ENCODE measurements at regions not wholly inside any gene's neighbourhood (a gene's known extent, or its start where the extent isn't known, plus 50 kb on each side); places are given as distances from the start of the nearest gene placed in this dataset.

- H3K27ac ChIP-seq (ENCODE audit: low read depth, low read length) = no peak overlapping the region
- H3K27me3 ChIP-seq (ENCODE audit: control insufficient read depth, insufficient read depth, low read length) = no peaks in the 10 kb centered on the region
- WGBS (ENCODE audit: insufficient coverage) = no CpG with 5 or more reads among the region's 3 CpGs
- no peaks in the 10 kb centered on the region for H3K4me1 ChIP-seq (ENCODE audit: control insufficient read depth, insufficient read depth, low read length)
- H3K36me3 ChIP-seq (ENCODE audit: control insufficient read depth, insufficient read depth, low read length) = no peaks in the 10 kb centered on the region
- H3K9me3 ChIP-seq (ENCODE audit: control insufficient read depth, insufficient read depth, low read length) = peaks cover 2% of the 10 kb centered on the region
- no peak for DNase-seq (ENCODE audit: low read depth in 4 of 6, low spot score in 6 of 6)
- no peak overlapping the region for H3K4me3 ChIP-seq (ENCODE audit: low read depth, low read length)
Observed at GRCh38 chr4:28973587-28974350, 1746.4 kb upstream of the PCDH7 start.

GRCh38 chr4:28976369-28976768 is 1743.8 kb upstream of the PCDH7 start:
- Histone ChIP-seq H3K9me3 (ENCODE audit: control insufficient read depth, insufficient read depth, low read length) (no peaks in the 10 kb centered on the region), H3K4me1 (ENCODE audit: control insufficient read depth, insufficient read depth, low read length) (no peaks in the 10 kb centered on the region), H3K36me3 (ENCODE audit: control insufficient read depth, insufficient read depth, low read length) (no peaks in the 10 kb centered on the region), H3K27me3 (ENCODE audit: control insufficient read depth, insufficient read depth, low read length) (no peaks in the 10 kb centered on the region), H3K27ac (ENCODE audit: low read depth, low read length) (no peak overlapping the region), H3K4me3 (ENCODE audit: low read depth, low read length) (no peak overlapping the region)
- no CpG with 5 or more reads among the region's 1 CpG for WGBS (ENCODE audit: insufficient coverage)
- no peak for DNase-seq (ENCODE audit: low read depth in 4 of 6, low spot score in 6 of 6)

GRCh38 chr4:29002151-29002550 is 1718.0 kb upstream of the PCDH7 start:
- Histone ChIP-seq H3K36me3 (ENCODE audit: control insufficient read depth, insufficient read depth, low read length) (no peaks in the 10 kb centered on the region), H3K27me3 (ENCODE audit: control insufficient read depth, insufficient read depth, low read length) (no peaks in the 10 kb centered on the region), H3K27ac (ENCODE audit: low read depth, low read length) (no peak overlapping the region), H3K4me3 (ENCODE audit: low read depth, low read length) (no peak overlapping the region), H3K4me1 (ENCODE audit: control insufficient read depth, insufficient read depth, low read length) (no peaks in the 10 kb centered on the region), H3K9me3 (ENCODE audit: control insufficient read depth, insufficient read depth, low read length) (no peaks in the 10 kb centered on the region)
- DNase-seq (ENCODE audit: low read depth in 4 of 6, low spot score in 6 of 6) = peak in 1 of 6 donors; percentile 7

GRCh38 chr4:29005838-29006237 is 1714.3 kb upstream of the PCDH7 start:
- H3K9me3 ChIP-seq (ENCODE audit: control insufficient read depth, insufficient read depth, low read length) = no peaks in the 10 kb centered on the region
- no peak overlapping the region for H3K27ac ChIP-seq (ENCODE audit: low read depth, low read length)
- H3K4me1 ChIP-seq (ENCODE audit: control insufficient read depth, insufficient read depth, low read length) = no peaks in the 10 kb centered on the region
- WGBS (ENCODE audit: insufficient coverage) = 90% methylated on average over 3 of the region's 4 CpGs
- H3K4me3 ChIP-seq (ENCODE audit: low read depth, low read length) = no peak overlapping the region
- no peaks in the 10 kb centered on the region for H3K27me3 ChIP-seq (ENCODE audit: control insufficient read depth, insufficient read depth, low read length)
- no peak for DNase-seq (ENCODE audit: low read depth in 4 of 6, low spot score in 6 of 6)
- no peaks in the 10 kb centered on the region for H3K36me3 ChIP-seq (ENCODE audit: control insufficient read depth, insufficient read depth, low read length)

- WGBS (ENCODE audit: insufficient coverage) = 93% methylated on average over 3 of the region's 5 CpGs
- Histone ChIP-seq H3K27ac (ENCODE audit: low read depth, low read length) (no peak overlapping the region), H3K9me3 (ENCODE audit: control insufficient read depth, insufficient read depth, low read length) (no peaks in the 10 kb centered on the region), H3K4me3 (ENCODE audit: low read depth, low read length) (no peak overlapping the region), H3K36me3 (ENCODE audit: control insufficient read depth, insufficient read depth, low read length) (no peaks in the 10 kb centered on the region), H3K27me3 (ENCODE audit: control insufficient read depth, insufficient read depth, low read length) (no peaks in the 10 kb centered on the region), H3K4me1 (ENCODE audit: control insufficient read depth, insufficient read depth, low read length) (no peaks in the 10 kb centered on the region)
- DNase-seq (ENCODE audit: low read depth in 4 of 6, low spot score in 6 of 6) = no peak
Observed at GRCh38 chr4:29009908-29010307, 1710.3 kb upstream of the PCDH7 start.

GRCh38 chr4:29013341-29013740 is 1706.8 kb upstream of the PCDH7 start:
- Histone ChIP-seq H3K36me3 (ENCODE audit: control insufficient read depth, insufficient read depth, low read length) (no peaks in the 10 kb centered on the region), H3K27me3 (ENCODE audit: control insufficient read depth, insufficient read depth, low read length) (no peaks in the 10 kb centered on the region), H3K9me3 (ENCODE audit: control insufficient read depth, insufficient read depth, low read length) (no peaks in the 10 kb centered on the region), H3K27ac (ENCODE audit: low read depth, low read length) (no peak overlapping the region), H3K4me1 (ENCODE audit: control insufficient read depth, insufficient read depth, low read length) (no peaks in the 10 kb centered on the region), H3K4me3 (ENCODE audit: low read depth, low read length) (no peak overlapping the region)
- no CpG with 5 or more reads among the region's 2 CpGs for WGBS (ENCODE audit: insufficient coverage)
- peak in 1 of 6 donors; percentile 85 for DNase-seq (ENCODE audit: low read depth in 4 of 6, low spot score in 6 of 6)

GRCh38 chr4:29014555-29014954 is 1705.6 kb upstream of the PCDH7 start:
- Histone ChIP-seq H3K4me1 (ENCODE audit: control insufficient read depth, insufficient read depth, low read length) (no peaks in the 10 kb centered on the region), H3K27ac (ENCODE audit: low read depth, low read length) (no peak overlapping the region), H3K27me3 (ENCODE audit: control insufficient read depth, insufficient read depth, low read length) (no peaks in the 10 kb centered on the region), H3K4me3 (ENCODE audit: low read depth, low read length) (no peak overlapping the region), H3K9me3 (ENCODE audit: control insufficient read depth, insufficient read depth, low read length) (no peaks in the 10 kb centered on the region), H3K36me3 (ENCODE audit: control insufficient read depth, insufficient read depth, low read length) (no peaks in the 10 kb centered on the region)
- DNase-seq (ENCODE audit: low read depth in 4 of 6, low spot score in 6 of 6) = no peak
- WGBS (ENCODE audit: insufficient coverage) = 80% methylated on average over 1 of the region's 4 CpGs

- WGBS (ENCODE audit: insufficient coverage) = no CpG with 5 or more reads among the region's 1 CpG
Observed at GRCh38 chr4:29033703-29034102, 1686.5 kb upstream of the PCDH7 start.

GRCh38 chr4:29037501-29037900 is 1682.7 kb upstream of the PCDH7 start:
- no peaks in the 10 kb centered on the region for H3K4me1 ChIP-seq (ENCODE audit: control insufficient read depth, insufficient read depth, low read length)
- no peak for DNase-seq (ENCODE audit: low read depth in 4 of 6, low spot score in 6 of 6)
- H3K27ac ChIP-seq (ENCODE audit: low read depth, low read length) = no peak overlapping the region
- H3K27me3 ChIP-seq (ENCODE audit: control insufficient read depth, insufficient read depth, low read length) = no peaks in the 10 kb centered on the region
- H3K36me3 ChIP-seq (ENCODE audit: control insufficient read depth, insufficient read depth, low read length) = no peaks in the 10 kb centered on the region
- H3K9me3 ChIP-seq (ENCODE audit: control insufficient read depth, insufficient read depth, low read length) = peaks cover 1% of the 10 kb centered on the region
- no CpG with 5 or more reads among the region's 5 CpGs for WGBS (ENCODE audit: insufficient coverage)
- no peak overlapping the region for H3K4me3 ChIP-seq (ENCODE audit: low read depth, low read length)

More at GRCh38 chr4:29033703-29034102, 1686.5 kb upstream of the PCDH7 start:
- Histone ChIP-seq H3K36me3 (ENCODE audit: control insufficient read depth, insufficient read depth, low read length) (no peaks in the 10 kb centered on the region), H3K27ac (ENCODE audit: low read depth, low read length) (no peak overlapping the region), H3K9me3 (ENCODE audit: control insufficient read depth, insufficient read depth, low read length) (no peaks in the 10 kb centered on the region), H3K4me3 (ENCODE audit: low read depth, low read length) (no peak overlapping the region), H3K27me3 (ENCODE audit: control insufficient read depth, insufficient read depth, low read length) (no peaks in the 10 kb centered on the region), H3K4me1 (ENCODE audit: control insufficient read depth, insufficient read depth, low read length) (no peaks in the 10 kb centered on the region)
- DNase-seq (ENCODE audit: low read depth in 4 of 6, low spot score in 6 of 6) = no peak

GRCh38 chr4:29043411-29043810 is 1676.8 kb upstream of the PCDH7 start:
- Histone ChIP-seq H3K9me3 (ENCODE audit: control insufficient read depth, insufficient read depth, low read length) (peaks cover 1% of the 10 kb centered on the region), H3K4me1 (ENCODE audit: control insufficient read depth, insufficient read depth, low read length) (no peaks in the 10 kb centered on the region), H3K4me3 (ENCODE audit: low read depth, low read length) (no peak overlapping the region), H3K27me3 (ENCODE audit: control insufficient read depth, insufficient read depth, low read length) (no peaks in the 10 kb centered on the region), H3K27ac (ENCODE audit: low read depth, low read length) (no peak overlapping the region), H3K36me3 (ENCODE audit: control insufficient read depth, insufficient read depth, low read length) (no peaks in the 10 kb centered on the region)
- no peak for DNase-seq (ENCODE audit: low read depth in 4 of 6, low spot score in 6 of 6)
- WGBS (ENCODE audit: insufficient coverage) = no CpG with 5 or more reads among the region's 5 CpGs

Data from spinal cord (tissue), 9 donors.